ENCODE measurements at regions not wholly inside any gene's neighbourhood (a gene's known extent, or its start where the extent isn't known, plus 50 kb on each side); places are given as distances from the start of the nearest gene placed in this dataset.

- TF ChIP-seq SCMH1 (CRISPR knock-in tag; IDR thresholded peaks at IDR 0.05; ENCODE audit: borderline replicate concordance), result no peak
- no peak for TF ChIP-seq FOXM1 (CRISPR knock-in tag; IDR thresholded peaks at IDR 0.05)
- no peak for TF ChIP-seq CREB1 (IDR thresholded peaks at IDR 0.05)
- TF ChIP-seq CREB1 (CRISPR knock-in tag; IDR thresholded peaks at IDR 0.05), result no peak
- TF ChIP-seq, protein P1, sequence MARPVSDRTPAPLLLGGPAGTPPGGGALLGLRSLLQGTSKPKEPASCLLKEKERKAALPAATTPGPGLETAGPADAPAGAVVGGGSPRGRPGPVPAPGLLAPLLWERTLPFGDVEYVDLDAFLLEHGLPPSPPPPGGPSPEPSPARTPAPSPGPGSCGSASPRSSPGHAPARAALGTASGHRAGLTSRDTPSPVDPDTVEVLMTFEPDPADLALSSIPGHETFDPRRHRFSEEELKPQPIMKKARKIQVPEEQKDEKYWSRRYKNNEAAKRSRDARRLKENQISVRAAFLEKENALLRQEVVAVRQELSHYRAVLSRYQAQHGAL (CRISPR knock-in tag; IDR thresholded peaks at IDR 0.05; ENCODE audit: not compliant biosample characterization), result no peak
- no peak for TF ChIP-seq SRSF4 (IDR thresholded peaks at IDR 0.05; ENCODE audit: low read depth, low read length, poor library complexity, severe bottlenecking)
- TF ChIP-seq, protein P2, sequence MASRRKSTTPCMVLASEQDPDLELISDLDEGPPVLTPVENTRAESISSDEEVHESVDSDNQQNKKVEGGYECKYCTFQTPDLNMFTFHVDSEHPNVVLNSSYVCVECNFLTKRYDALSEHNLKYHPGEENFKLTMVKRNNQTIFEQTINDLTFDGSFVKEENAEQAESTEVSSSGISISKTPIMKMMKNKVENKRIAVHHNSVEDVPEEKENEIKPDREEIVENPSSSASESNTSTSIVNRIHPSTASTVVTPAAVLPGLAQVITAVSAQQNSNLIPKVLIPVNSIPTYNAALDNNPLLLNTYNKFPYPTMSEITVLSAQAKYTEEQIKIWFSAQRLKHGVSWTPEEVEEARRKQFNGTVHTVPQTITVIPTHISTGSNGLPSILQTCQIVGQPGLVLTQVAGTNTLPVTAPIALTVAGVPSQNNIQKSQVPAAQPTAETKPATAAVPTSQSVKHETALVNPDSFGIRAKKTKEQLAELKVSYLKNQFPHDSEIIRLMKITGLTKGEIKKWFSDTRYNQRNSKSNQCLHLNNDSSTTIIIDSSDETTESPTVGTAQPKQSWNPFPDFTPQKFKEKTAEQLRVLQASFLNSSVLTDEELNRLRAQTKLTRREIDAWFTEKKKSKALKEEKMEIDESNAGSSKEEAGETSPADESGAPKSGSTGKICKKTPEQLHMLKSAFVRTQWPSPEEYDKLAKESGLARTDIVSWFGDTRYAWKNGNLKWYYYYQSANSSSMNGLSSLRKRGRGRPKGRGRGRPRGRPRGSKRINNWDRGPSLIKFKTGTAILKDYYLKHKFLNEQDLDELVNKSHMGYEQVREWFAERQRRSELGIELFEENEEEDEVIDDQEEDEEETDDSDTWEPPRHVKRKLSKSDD (CRISPR knock-in tag; IDR thresholded peaks at IDR 0.05; ENCODE audit: low read depth), result no peak
- TF ChIP-seq, protein P3, sequence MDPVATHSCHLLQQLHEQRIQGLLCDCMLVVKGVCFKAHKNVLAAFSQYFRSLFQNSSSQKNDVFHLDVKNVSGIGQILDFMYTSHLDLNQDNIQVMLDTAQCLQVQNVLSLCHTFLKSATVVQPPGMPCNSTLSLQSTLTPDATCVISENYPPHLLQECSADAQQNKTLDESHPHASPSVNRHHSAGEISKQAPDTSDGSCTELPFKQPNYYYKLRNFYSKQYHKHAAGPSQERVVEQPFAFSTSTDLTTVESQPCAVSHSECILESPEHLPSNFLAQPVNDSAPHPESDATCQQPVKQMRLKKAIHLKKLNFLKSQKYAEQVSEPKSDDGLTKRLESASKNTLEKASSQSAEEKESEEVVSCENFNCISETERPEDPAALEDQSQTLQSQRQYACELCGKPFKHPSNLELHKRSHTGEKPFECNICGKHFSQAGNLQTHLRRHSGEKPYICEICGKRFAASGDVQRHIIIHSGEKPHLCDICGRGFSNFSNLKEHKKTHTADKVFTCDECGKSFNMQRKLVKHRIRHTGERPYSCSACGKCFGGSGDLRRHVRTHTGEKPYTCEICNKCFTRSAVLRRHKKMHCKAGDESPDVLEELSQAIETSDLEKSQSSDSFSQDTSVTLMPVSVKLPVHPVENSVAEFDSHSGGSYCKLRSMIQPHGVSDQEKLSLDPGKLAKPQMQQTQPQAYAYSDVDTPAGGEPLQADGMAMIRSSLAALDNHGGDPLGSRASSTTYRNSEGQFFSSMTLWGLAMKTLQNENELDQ (CRISPR knock-in tag; IDR thresholded peaks at IDR 0.05; ENCODE audit: borderline replicate concordance), result no peak
Measured at GRCh38 chr2:22882011-22882410, 503.0 kb upstream of the KLHL29 start (continued).

Measured in HepG2 (cell line).